ENCODE measurements at regions not wholly inside any gene's neighbourhood (a gene's known extent, or its start where the extent isn't known, plus 50 kb on each side); places are given as distances from the start of the nearest gene placed in this dataset.

GRCh38 chr2:5060956-5061355 is 631.2 kb upstream of the SOX11 start:
- Histone ChIP-seq H3K4me3 (no peak overlapping the region), H4K20me1 (ENCODE audit: low read depth) (no peaks in the 10 kb centered on the region), H3F3A (ENCODE audit: low read depth) (no peaks in the 10 kb centered on the region), H2AFZ (replicated peaks) (no peak overlapping the region), H3K79me2 (ENCODE audit: low read depth) (no peaks in the 10 kb centered on the region), H3K27ac (no peak overlapping the region), H3K9ac (no peak overlapping the region), H3K9me3 (ENCODE audit: low read depth) (no peaks in the 10 kb centered on the region), H3K36me3 (no peaks in the 10 kb centered on the region), H3K27me3 (no peaks in the 10 kb centered on the region), H3K4me1 (no peaks in the 10 kb centered on the region), H3K4me2 (no peak overlapping the region)
- Mint-ChIP-seq H3K27ac (no peak overlapping the region), H3K36me3 (no peaks in the 10 kb centered on the region), H3K4me3 (no peak overlapping the region), H3K9me3 (no peaks in the 10 kb centered on the region), H3K4me1 (peaks cover 2% of the 10 kb centered on the region), H3K27me3 (ENCODE audit: insufficient read depth, low read depth) (no peaks in the 10 kb centered on the region)
- no peak for DNase-seq (ENCODE audit: low spot score)
- no peak for TF ChIP-seq EZH2 (IDR thresholded peaks at IDR 0.05)
- no peak for TF ChIP-seq EZH2phosphoT487 (IDR thresholded peaks at IDR 0.05)
- TF ChIP-seq, protein P1, sequence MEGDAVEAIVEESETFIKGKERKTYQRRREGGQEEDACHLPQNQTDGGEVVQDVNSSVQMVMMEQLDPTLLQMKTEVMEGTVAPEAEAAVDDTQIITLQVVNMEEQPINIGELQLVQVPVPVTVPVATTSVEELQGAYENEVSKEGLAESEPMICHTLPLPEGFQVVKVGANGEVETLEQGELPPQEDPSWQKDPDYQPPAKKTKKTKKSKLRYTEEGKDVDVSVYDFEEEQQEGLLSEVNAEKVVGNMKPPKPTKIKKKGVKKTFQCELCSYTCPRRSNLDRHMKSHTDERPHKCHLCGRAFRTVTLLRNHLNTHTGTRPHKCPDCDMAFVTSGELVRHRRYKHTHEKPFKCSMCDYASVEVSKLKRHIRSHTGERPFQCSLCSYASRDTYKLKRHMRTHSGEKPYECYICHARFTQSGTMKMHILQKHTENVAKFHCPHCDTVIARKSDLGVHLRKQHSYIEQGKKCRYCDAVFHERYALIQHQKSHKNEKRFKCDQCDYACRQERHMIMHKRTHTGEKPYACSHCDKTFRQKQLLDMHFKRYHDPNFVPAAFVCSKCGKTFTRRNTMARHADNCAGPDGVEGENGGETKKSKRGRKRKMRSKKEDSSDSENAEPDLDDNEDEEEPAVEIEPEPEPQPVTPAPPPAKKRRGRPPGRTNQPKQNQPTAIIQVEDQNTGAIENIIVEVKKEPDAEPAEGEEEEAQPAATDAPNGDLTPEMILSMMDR (IDR thresholded peaks at IDR 0.05), result no peak

GRCh38 chr2:5064687-5065086 is 627.5 kb upstream of the SOX11 start:
- no peak overlapping the region for H3K4me3 Mint-ChIP-seq
- H3K27ac ChIP-seq, result no peak overlapping the region
- H3K9ac ChIP-seq, result no peak overlapping the region
- H3K9me3 ChIP-seq (ENCODE audit: low read depth), result no peaks in the 10 kb centered on the region
- H3K4me2 ChIP-seq, result no peak overlapping the region
- H2AFZ ChIP-seq (replicated peaks), result peak overlapping the region; percentile 92
- no peaks in the 10 kb centered on the region for H3K9me3 Mint-ChIP-seq
- H3K4me3 ChIP-seq, result no peak overlapping the region
- H3K79me2 ChIP-seq (ENCODE audit: low read depth), result no peaks in the 10 kb centered on the region
- no peaks in the 10 kb centered on the region for H3K27me3 Mint-ChIP-seq (ENCODE audit: insufficient read depth, low read depth)
- no peak overlapping the region for H3K27ac Mint-ChIP-seq
- H3F3A ChIP-seq (ENCODE audit: low read depth), result no peaks in the 10 kb centered on the region
- H3K4me1 Mint-ChIP-seq, result no peaks in the 10 kb centered on the region
- no peak for DNase-seq (ENCODE audit: low spot score)
- no peaks in the 10 kb centered on the region for H3K4me1 ChIP-seq
- no peaks in the 10 kb centered on the region for H3K27me3 ChIP-seq
- H3K36me3 ChIP-seq, result no peaks in the 10 kb centered on the region
- H4K20me1 ChIP-seq (ENCODE audit: low read depth), result no peaks in the 10 kb centered on the region
- H3K36me3 Mint-ChIP-seq, result no peaks in the 10 kb centered on the region
- TF ChIP-seq EZH2 (IDR thresholded peaks at IDR 0.05), result no peak

DNA sequence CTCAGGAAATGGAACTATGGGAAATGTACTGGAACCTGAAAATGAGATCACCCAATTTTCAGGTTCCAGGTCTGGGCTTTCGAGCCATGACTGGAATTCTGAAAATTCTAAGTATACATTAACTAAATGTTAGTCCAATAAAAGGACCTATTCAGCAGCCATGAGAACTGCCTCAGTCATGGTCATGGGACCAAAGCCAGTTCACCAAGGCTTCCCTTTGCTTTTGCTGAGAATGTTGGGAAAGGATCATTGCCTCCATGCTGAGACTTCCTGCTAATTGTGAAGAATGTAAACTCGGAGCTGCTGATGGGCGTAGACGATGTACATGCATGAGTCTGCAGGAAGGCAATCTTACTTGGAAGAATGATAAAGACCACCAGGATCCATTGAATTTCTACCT is 624.4 kb upstream of the SOX11 start:
- H3K27me3 Mint-ChIP-seq (ENCODE audit: insufficient read depth, low read depth), result no peaks in the 10 kb centered on the region
- no peaks in the 10 kb centered on the region for H3K36me3 Mint-ChIP-seq
- TF ChIP-seq EZH2phosphoT487 (IDR thresholded peaks at IDR 0.05) (no peak), EZH2 (IDR thresholded peaks at IDR 0.05) (no peak)
- TF ChIP-seq, protein P1 (IDR thresholded peaks at IDR 0.05), result no peak
- H3K4me1 ChIP-seq, result no peaks in the 10 kb centered on the region
- no peaks in the 10 kb centered on the region for H3K9me3 Mint-ChIP-seq
- no peak overlapping the region for H3K9ac ChIP-seq
- H3K9me3 ChIP-seq (ENCODE audit: low read depth), result no peaks in the 10 kb centered on the region
- no peak overlapping the region for H3K27ac ChIP-seq
- H3K36me3 ChIP-seq, result no peaks in the 10 kb centered on the region
- no peak overlapping the region for H3K4me3 Mint-ChIP-seq
- H3K4me3 ChIP-seq, result no peak overlapping the region
- H3K4me2 ChIP-seq, result no peak overlapping the region
- no peaks in the 10 kb centered on the region for H3K79me2 ChIP-seq (ENCODE audit: low read depth)
- H3K27me3 ChIP-seq, result no peaks in the 10 kb centered on the region
- no peaks in the 10 kb centered on the region for H3F3A ChIP-seq (ENCODE audit: low read depth)
- no peaks in the 10 kb centered on the region for H4K20me1 ChIP-seq (ENCODE audit: low read depth)
- no peak overlapping the region for H3K27ac Mint-ChIP-seq
- no peaks in the 10 kb centered on the region for H3K4me1 Mint-ChIP-seq
- H2AFZ ChIP-seq (replicated peaks), result no peak overlapping the region
- no peak for DNase-seq (ENCODE audit: low spot score)

DNA sequence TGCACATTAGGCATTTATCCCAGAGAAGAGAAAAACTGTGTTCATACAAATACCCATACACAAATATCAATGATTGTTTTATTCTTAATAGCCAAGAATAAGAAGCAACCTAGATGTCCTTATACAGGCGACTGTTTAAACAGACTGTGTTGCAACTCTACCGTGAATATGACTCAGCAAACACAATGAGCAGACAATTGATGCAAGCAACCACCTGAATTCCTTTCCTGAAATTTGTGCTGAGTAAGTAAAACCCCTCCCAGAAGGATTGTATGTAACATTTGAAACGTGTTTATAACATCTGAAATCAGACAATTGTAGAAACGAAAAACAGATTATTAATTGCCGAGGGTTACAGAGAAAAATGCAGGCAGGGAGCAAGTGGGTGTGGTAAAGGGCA is 621.9 kb upstream of the SOX11 start:
- Mint-ChIP-seq H3K27ac (no peak overlapping the region), H3K9me3 (no peaks in the 10 kb centered on the region)
- H2AFZ ChIP-seq (replicated peaks), result peak overlapping the region; percentile 58

More for the DNA sequence above, 621.9 kb upstream of the SOX11 start:
- Mint-ChIP-seq H3K4me3 (no peak overlapping the region), H3K4me1 (no peaks in the 10 kb centered on the region), H3K36me3 (no peaks in the 10 kb centered on the region), H3K27me3 (ENCODE audit: insufficient read depth, low read depth) (no peaks in the 10 kb centered on the region)
- Histone ChIP-seq H3K36me3 (no peaks in the 10 kb centered on the region), H3K27ac (no peak overlapping the region), H3K4me3 (no peak overlapping the region), H3F3A (ENCODE audit: low read depth) (no peaks in the 10 kb centered on the region), H3K9me3 (ENCODE audit: low read depth) (no peaks in the 10 kb centered on the region), H3K9ac (no peak overlapping the region), H3K27me3 (no peaks in the 10 kb centered on the region), H3K4me1 (peaks cover 5% of the 10 kb centered on the region), H4K20me1 (ENCODE audit: low read depth) (no peaks in the 10 kb centered on the region), H3K4me2 (no peak overlapping the region), H3K79me2 (ENCODE audit: low read depth) (no peaks in the 10 kb centered on the region)
- TF ChIP-seq, protein P1 (IDR thresholded peaks at IDR 0.05), result no peak
- TF ChIP-seq EZH2 (IDR thresholded peaks at IDR 0.05) (no peak), EZH2phosphoT487 (IDR thresholded peaks at IDR 0.05) (no peak)
- no peak for DNase-seq (ENCODE audit: low spot score)

All from neural progenitor cell (in vitro differentiated cells).